Myocyte (in vitro differentiated cells): ENCODE measurements at regions not wholly inside any gene's neighbourhood (a gene's known extent, or its start where the extent isn't known, plus 50 kb on each side); places are given as distances from the start of the nearest gene placed in this dataset.
"Not testable (repeated sequence)": the region's sequence is repeated elsewhere in the genome, so short reads cannot be mapped to it uniquely, and the experiment has no call there.

Experiments used
- DNase-seq: peaks from one replicate; pipeline ENCODE4 v3.0.0-alpha.2; 2012; ENCODE audit warnings: low read depth

- DNase-seq: not testable (repeated sequence)
Measured at GRCh38 chr1:104664374-104664773, 914.7 kb downstream of the AMY1C start.

- DNase-seq: no peak
Measured at GRCh38 chr1:104665300-104665699, 915.6 kb downstream of the AMY1C start.

- no peak for DNase-seq
Measured at GRCh38 chr1:104671684-104672353, 922.1 kb downstream of the AMY1C start.

GRCh38 chr1:104699433-104699832 is 949.7 kb downstream of the AMY1C start:
- no peak for DNase-seq

GRCh38 chr1:104702731-104703130 is 953.0 kb downstream of the AMY1C start:
- no peak for DNase-seq

GRCh38 chr1:104706631-104707147 is 957.0 kb downstream of the AMY1C start:
- DNase-seq: peak; percentile 26

- DNase-seq: no peak
Measured at GRCh38 chr1:104718752-104719151, 969.1 kb downstream of the AMY1C start.

GRCh38 chr1:104720741-104721140 is 971.0 kb downstream of the AMY1C start:
- DNase-seq: no peak

GRCh38 chr1:104726917-104727316 is 977.2 kb downstream of the AMY1C start:
- DNase-seq: no peak

- no peak for DNase-seq
Measured at GRCh38 chr1:104733866-104734265, 984.2 kb downstream of the AMY1C start.

GRCh38 chr1:104745875-104746274 is 996.2 kb downstream of the AMY1C start:
- no peak for DNase-seq

GRCh38 chr1:104746994-104747393 is 997.3 kb downstream of the AMY1C start:
- no peak for DNase-seq

- no peak for DNase-seq
Measured at GRCh38 chr1:104760017-104760416, 1010.3 kb downstream of the AMY1C start.

GRCh38 chr1:104761961-104762570 is 1012.4 kb downstream of the AMY1C start:
- no peak for DNase-seq

GRCh38 chr1:104765085-104765484 is 1015.4 kb downstream of the AMY1C start:
- no peak for DNase-seq

GRCh38 chr1:104768466-104768865 is 1018.8 kb downstream of the AMY1C start:
- no peak for DNase-seq

- DNase-seq: peak; percentile 3
Measured at GRCh38 chr1:104780470-104781078, 1030.9 kb downstream of the AMY1C start.

- no peak for DNase-seq
Measured at GRCh38 chr1:104785575-104786187, 1036.0 kb downstream of the AMY1C start.

- DNase-seq: no peak
Measured at GRCh38 chr1:104787866-104788510, 1038.3 kb downstream of the AMY1C start.

GRCh38 chr1:104791030-104791429 is 1041.3 kb downstream of the AMY1C start:
- DNase-seq: no peak

GRCh38 chr1:104794035-104794434 is 1044.3 kb downstream of the AMY1C start:
- DNase-seq: no peak

GRCh38 chr1:104795931-104796330 is 1046.2 kb downstream of the AMY1C start:
- no peak for DNase-seq
